ENCODE measurements at regions not wholly inside any gene's neighbourhood (a gene's known extent, or its start where the extent isn't known, plus 50 kb on each side); places are given as distances from the start of the nearest gene placed in this dataset.

GRCh38 chr7:25821225-25821624 lies 330.8 kb upstream of the NFE2L3 start:
- TF ChIP-seq, protein P1, sequence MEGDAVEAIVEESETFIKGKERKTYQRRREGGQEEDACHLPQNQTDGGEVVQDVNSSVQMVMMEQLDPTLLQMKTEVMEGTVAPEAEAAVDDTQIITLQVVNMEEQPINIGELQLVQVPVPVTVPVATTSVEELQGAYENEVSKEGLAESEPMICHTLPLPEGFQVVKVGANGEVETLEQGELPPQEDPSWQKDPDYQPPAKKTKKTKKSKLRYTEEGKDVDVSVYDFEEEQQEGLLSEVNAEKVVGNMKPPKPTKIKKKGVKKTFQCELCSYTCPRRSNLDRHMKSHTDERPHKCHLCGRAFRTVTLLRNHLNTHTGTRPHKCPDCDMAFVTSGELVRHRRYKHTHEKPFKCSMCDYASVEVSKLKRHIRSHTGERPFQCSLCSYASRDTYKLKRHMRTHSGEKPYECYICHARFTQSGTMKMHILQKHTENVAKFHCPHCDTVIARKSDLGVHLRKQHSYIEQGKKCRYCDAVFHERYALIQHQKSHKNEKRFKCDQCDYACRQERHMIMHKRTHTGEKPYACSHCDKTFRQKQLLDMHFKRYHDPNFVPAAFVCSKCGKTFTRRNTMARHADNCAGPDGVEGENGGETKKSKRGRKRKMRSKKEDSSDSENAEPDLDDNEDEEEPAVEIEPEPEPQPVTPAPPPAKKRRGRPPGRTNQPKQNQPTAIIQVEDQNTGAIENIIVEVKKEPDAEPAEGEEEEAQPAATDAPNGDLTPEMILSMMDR (IDR thresholded peaks at IDR 0.05; ENCODE audit: low read depth, low read length), result no peak
- no peak for DNase-seq (ENCODE audit: low read depth, low spot score)
- Histone ChIP-seq H3K9me3 (ENCODE audit: control insufficient read depth, insufficient read depth, low read length) (no peaks in the 10 kb centered on the region), H3K4me3 (ENCODE audit: low read depth, low read length) (no peak overlapping the region), H3K27me3 (ENCODE audit: control insufficient read depth, insufficient read depth, low read length) (peaks cover 4% of the 10 kb centered on the region), H3K27ac (ENCODE audit: low read depth, low read length) (no peak overlapping the region)
- ChIA-PET CTCF (interaction anchor here (1.3 kb wide), 1 partner anchor 256 kb away, joined by 4 read pairs; no protein-coding TSS in a partner anchor), POLR2A (no interaction called here)

GRCh38 chr7:25822823-25823222 lies 329.2 kb upstream of the NFE2L3 start:
- ChIA-PET CTCF (interaction anchor here (0.8 kb wide), 1 partner anchor 255 kb away, joined by 3 read pairs; no protein-coding TSS in a partner anchor), POLR2A (no interaction called here)
- DNase-seq (ENCODE audit: low read depth, low spot score), result no peak

DNA sequence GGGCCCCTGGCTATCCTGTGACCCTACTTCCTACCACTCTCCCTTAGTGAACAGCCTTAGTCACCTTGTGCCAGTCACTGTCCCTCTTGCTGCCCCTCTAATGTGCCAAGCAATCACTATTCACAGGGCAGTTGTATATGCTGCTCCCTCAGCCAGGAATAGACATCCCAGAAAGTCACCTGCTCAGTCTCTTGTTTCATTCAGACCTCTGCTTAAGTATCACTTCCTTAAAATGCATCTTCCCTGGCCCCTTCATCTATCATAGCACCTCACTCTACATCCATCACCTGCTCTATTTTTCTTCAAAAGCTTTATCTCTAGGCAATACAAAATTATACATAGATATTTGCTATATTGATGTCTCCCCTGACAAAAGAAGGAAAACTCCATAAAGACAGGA lies 328.4 kb upstream of the NFE2L3 start:
- Histone ChIP-seq H3K4me3 (ENCODE audit: low read depth, low read length) (no peak overlapping the region), H3K27ac (ENCODE audit: low read depth, low read length) (no peak overlapping the region), H3K9me3 (ENCODE audit: control insufficient read depth, insufficient read depth, low read length) (no peaks in the 10 kb centered on the region), H3K27me3 (ENCODE audit: control insufficient read depth, insufficient read depth, low read length) (peaks cover 4% of the 10 kb centered on the region)
- POLR2A ChIA-PET, result no interaction called here
- CTCF ChIA-PET, result interaction anchor here (0.6 kb wide), 1 partner anchor 15 kb away, joined by 3 read pairs; no protein-coding TSS in a partner anchor
- TF ChIP-seq, protein P1 (IDR thresholded peaks at IDR 0.05; ENCODE audit: low read depth, low read length), result no peak
- no peak for DNase-seq (ENCODE audit: low read depth, low spot score)

More at GRCh38 chr7:25822823-25823222, 329.2 kb upstream of the NFE2L3 start:
- Histone ChIP-seq H3K27me3 (ENCODE audit: control insufficient read depth, insufficient read depth, low read length) (peaks cover 4% of the 10 kb centered on the region), H3K4me3 (ENCODE audit: low read depth, low read length) (no peak overlapping the region), H3K27ac (ENCODE audit: low read depth, low read length) (no peak overlapping the region), H3K9me3 (ENCODE audit: control insufficient read depth, insufficient read depth, low read length) (no peaks in the 10 kb centered on the region)
- TF ChIP-seq, protein P1 (IDR thresholded peaks at IDR 0.05; ENCODE audit: low read depth, low read length), result no peak

- no peaks in the 10 kb centered on the region for H3K27me3 ChIP-seq (ENCODE audit: control insufficient read depth, insufficient read depth, low read length)
- no peaks in the 10 kb centered on the region for H3K9me3 ChIP-seq (ENCODE audit: control insufficient read depth, insufficient read depth, low read length)
- DNase-seq (ENCODE audit: low read depth, low spot score), result no peak
- POLR2A ChIA-PET, result no interaction called here
- H3K27ac ChIP-seq (ENCODE audit: low read depth, low read length), result no peak overlapping the region
- CTCF ChIA-PET, result interaction anchor here (0.9 to 1.3 kb wide), 3 partner anchors 11 to 263 kb away, joined by 3 read pairs; no protein-coding TSS in a partner anchor
- TF ChIP-seq, protein P1 (IDR thresholded peaks at IDR 0.05; ENCODE audit: low read depth, low read length), result no peak
- H3K4me3 ChIP-seq (ENCODE audit: low read depth, low read length), result no peak overlapping the region
Observed at GRCh38 chr7:25828468-25828867, 323.5 kb upstream of the NFE2L3 start.

DNA sequence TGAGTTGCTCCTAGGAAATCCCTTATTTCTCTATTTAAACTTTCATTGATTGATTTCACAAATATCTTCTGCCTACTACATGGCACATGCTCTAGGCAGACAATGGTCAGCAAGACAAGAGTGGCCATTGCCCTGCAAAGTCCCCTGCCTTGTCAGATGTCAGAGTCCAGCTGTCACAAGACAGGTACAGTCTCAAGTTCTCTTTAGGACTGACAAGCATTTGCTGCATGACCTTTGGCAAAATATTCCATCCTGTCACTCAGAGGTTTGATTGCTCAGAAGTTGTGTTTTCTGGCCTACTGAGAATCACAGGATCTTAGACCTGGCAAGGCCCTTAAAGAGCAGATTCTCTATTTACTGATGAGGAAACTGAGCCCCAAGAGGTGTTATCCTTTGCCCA lies 322.3 kb upstream of the NFE2L3 start:
- CTCF ChIA-PET, result interaction anchor here (1.2 kb wide), 1 partner anchor 264 kb away, joined by 3 read pairs; no protein-coding TSS in a partner anchor
- POLR2A ChIA-PET, result interaction anchor here (0.7 kb wide), 1 partner anchor 34 kb away, joined by 5 read pairs; no protein-coding TSS in a partner anchor

More for the DNA sequence above, 322.3 kb upstream of the NFE2L3 start:
- TF ChIP-seq, protein P1 (IDR thresholded peaks at IDR 0.05; ENCODE audit: low read depth, low read length), result no peak
- no peak for DNase-seq (ENCODE audit: low read depth, low spot score)
- Histone ChIP-seq H3K9me3 (ENCODE audit: control insufficient read depth, insufficient read depth, low read length) (no peaks in the 10 kb centered on the region), H3K27ac (ENCODE audit: low read depth, low read length) (no peak overlapping the region), H3K4me3 (ENCODE audit: low read depth, low read length) (no peak overlapping the region), H3K27me3 (ENCODE audit: control insufficient read depth, insufficient read depth, low read length) (no peaks in the 10 kb centered on the region)

Measured in AG04450 (cell line).